Heart left ventricle (tissue), 16 donors: ENCODE measurements at regions not wholly inside any gene's neighbourhood (a gene's known extent, or its start where the extent isn't known, plus 50 kb on each side); places are given as distances from the start of the nearest gene placed in this dataset.
A peak's percentile ranks its signal among the peaks of the same experiment; 100 is the strongest.

Experiments
- ATAC-seq, 4 donors: fragments of 200-7000 bp; cut with Tn5 transposase; one replicate each; pipeline ENCODE4 v1.9.1; 2020 to 2022; ENCODE audit warnings: moderate library complexity in 4 of 4, mild to moderate bottlenecking in 3 of 4, moderate number of reproducible peaks in 1 of 4
- DNase-seq, 5 donors: peaks; one replicate each; pipeline ENCODE4 v3.0.0-alpha.2; 2020
- H3K27ac ChIP-seq, 12 donors: fragments of 200-600 bp; sonication (generic) in 4 of 12; one replicate each; pipeline versions ENCODE4 v1.5.0 to v1.8.0; 2016 to 2022; ENCODE audit warnings: mild to moderate bottlenecking in 2 of 12
- H3K27me3 ChIP-seq, 9 donors: fragments of 200-600 bp; sonication (generic) in 2 of 9; one replicate each; pipeline versions ENCODE4 v1.5.1 to v1.8.0; 2016 to 2022; ENCODE audit warnings: mild to moderate bottlenecking in 3 of 9
- H3K36me3 ChIP-seq, 9 donors: fragments of 200-600 bp; sonication (generic) in 2 of 9; one replicate each; pipeline versions ENCODE4 v1.5.0 to v1.8.0; 2018 to 2022; ENCODE audit warnings: mild to moderate bottlenecking in 2 of 9
- H3K4me1 ChIP-seq, 12 donors: fragments of 200-600 bp; sonication (generic) in 4 of 12; one replicate each; pipeline versions ENCODE4 v1.5.0 to v1.8.0; 2016 to 2022; ENCODE audit warnings: mild to moderate bottlenecking in 3 of 12
- H3K4me3 ChIP-seq, 12 donors: fragments of 200-600 bp; sonication (generic) in 4 of 12; one replicate each; pipeline versions ENCODE4 v1.5.0 to v1.8.0; 2017 to 2022; ENCODE audit warnings: mild to moderate bottlenecking in 9 of 12, moderate library complexity in 4 of 12
- H3K9me3 ChIP-seq, 12 donors: fragments of 200-600 bp; sonication (generic) in 4 of 12; one replicate each; pipeline versions ENCODE4 v1.5.0 to v1.8.0; 2016 to 2022; ENCODE audit warnings: mild to moderate bottlenecking in 1 of 12
- POLR2A ChIP-seq, 2 donors: fragments of 450-650 bp; IDR thresholded peaks; one replicate each; pipeline ENCODE4 v1.6.1; 2017; ENCODE audit warnings: antibody characterized with exemption in 2 of 2, mild to moderate bottlenecking in 2 of 2, moderate library complexity in 2 of 2
- WGBS, 4 donors: extraction: QIAGEN DNeasy Blood & Tissue Kit in 2 of 4; methylation state at CpG; one replicate each; pipeline versions ENCODE4 v1.1.5 to v1.1.7; 2013 to 2018; 5-methylcytosine and 5-hydroxymethylcytosine counted together
- intact Hi-C, 10 donors: fragments of 100-400 bp; cut with DNase I; formaldehyde crosslinking; loops; one replicate each; pipeline versions ENCODE4 v1.11.1 to v1.14.2; 2022
- TF ChIP-seq, protein P1 (sequence below), 12 donors: fragments of 200-600 bp; sonication (generic) in 4 of 12; IDR thresholded peaks; one replicate each; pipeline versions ENCODE4 v1.5.0 to v1.8.0; 2018 to 2022; ENCODE audit warnings: antibody characterized with exemption in 12 of 12, mild to moderate bottlenecking in 5 of 12
- donor health status: ischemic (EF 13 %, LVEDD 7.1; RV severe dilation, severe dysfunction).
- donor health status: healthy with polysubstance abuse.
- donor health status: DM: no; HTN: yes; CAD: no.
- donor health status: DM: no; HTN: no; CAD: no.
- donor health status: ischemic (EF 25% LVEDD 6.9; RV normal size, moderate dysfunction).
- donor health status: ischemic (EF 25% LVEDD 5.7; RV mildly dilated, moderate dysfunction).
- donor health status: healthy.
- donor health status: DM: yes; HTN: yes; CAD: no.
- donor health status: ischemic (EF 35%, LVEDD 5.7; RV mildly dilated, moderate dysfunction).
- donor health status: nonischemic (EF 11% LVEDD 7.7; RV severe dilation, severe dysfunction).
- donor health status: DM: yes; HTN: yes; CAD: no.
- donor health status: PGD.
- donor health status: ischemic (EF 29% LVEDD 5.4; RV normal size, mild dysfunction).
- donor health status: nonischemic (EF 23%, LVEDD 6.1; RV moderate dilation, normal function).

DNA sequence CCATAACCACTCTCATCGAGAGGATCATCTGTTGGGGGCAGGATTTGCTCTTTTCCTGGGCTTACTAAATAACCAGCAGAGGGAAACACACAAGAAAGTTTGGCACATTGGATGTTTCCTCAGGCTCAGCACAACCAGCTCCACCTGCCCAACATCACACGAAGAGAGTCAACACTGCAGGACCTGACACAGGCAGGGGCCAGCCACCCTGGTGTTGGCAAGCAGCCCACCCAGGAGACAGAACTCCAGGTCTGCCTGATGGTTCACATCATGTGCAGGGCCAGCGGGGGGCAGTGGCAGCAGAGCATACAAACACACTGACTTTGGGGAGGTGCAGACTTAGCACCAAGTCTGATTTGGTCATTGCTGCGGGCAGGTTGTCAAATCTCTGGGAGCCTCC lies 182.3 kb upstream of the GALNT2 start:
- intact Hi-C loops, result no loop called here
- ATAC-seq, result no peak
- TF ChIP-seq, protein P1, sequence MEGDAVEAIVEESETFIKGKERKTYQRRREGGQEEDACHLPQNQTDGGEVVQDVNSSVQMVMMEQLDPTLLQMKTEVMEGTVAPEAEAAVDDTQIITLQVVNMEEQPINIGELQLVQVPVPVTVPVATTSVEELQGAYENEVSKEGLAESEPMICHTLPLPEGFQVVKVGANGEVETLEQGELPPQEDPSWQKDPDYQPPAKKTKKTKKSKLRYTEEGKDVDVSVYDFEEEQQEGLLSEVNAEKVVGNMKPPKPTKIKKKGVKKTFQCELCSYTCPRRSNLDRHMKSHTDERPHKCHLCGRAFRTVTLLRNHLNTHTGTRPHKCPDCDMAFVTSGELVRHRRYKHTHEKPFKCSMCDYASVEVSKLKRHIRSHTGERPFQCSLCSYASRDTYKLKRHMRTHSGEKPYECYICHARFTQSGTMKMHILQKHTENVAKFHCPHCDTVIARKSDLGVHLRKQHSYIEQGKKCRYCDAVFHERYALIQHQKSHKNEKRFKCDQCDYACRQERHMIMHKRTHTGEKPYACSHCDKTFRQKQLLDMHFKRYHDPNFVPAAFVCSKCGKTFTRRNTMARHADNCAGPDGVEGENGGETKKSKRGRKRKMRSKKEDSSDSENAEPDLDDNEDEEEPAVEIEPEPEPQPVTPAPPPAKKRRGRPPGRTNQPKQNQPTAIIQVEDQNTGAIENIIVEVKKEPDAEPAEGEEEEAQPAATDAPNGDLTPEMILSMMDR (IDR thresholded peaks at IDR 0.05), result peak in 1 of 12 donors; percentile 11
- TF ChIP-seq POLR2A (IDR thresholded peaks at IDR 0.05), result no peak
- 67 to 75% (median 69%) methylated on average over 4 of the region's 4 CpGs for WGBS, 4 donors
- no peaks in the 10 kb centered on the region for H3K36me3 ChIP-seq
- H3K4me3 ChIP-seq, result no peak overlapping the region
- H3K4me1 ChIP-seq, result peaks cover 0 to 28% (median 8%) of the 10 kb centered on the region in 12 donors
- DNase-seq, result no peak
- H3K27ac ChIP-seq, result no peak overlapping the region
- peaks cover 0 to 10% (median 0%) of the 10 kb centered on the region in 12 donors for H3K9me3 ChIP-seq
- H3K27me3 ChIP-seq, result no peaks in the 10 kb centered on the region

GRCh38 chr1:229885568-229886495 lies 181.2 kb upstream of the GALNT2 start:
- 81 to 90% (median 85%) methylated on average over 12 of the region's 12 CpGs for WGBS, 4 donors
- Histone ChIP-seq H3K36me3 (no peaks in the 10 kb centered on the region), H3K27me3 (no peaks in the 10 kb centered on the region), H3K9me3 (peaks cover 0 to 10% (median 0%) of the 10 kb centered on the region in 12 donors), H3K4me1 (peaks cover 0 to 22% (median 7%) of the 10 kb centered on the region in 12 donors), H3K4me3 (no peak overlapping the region), H3K27ac (no peak overlapping the region)
- DNase-seq (no peak), ATAC-seq (no peak)
- TF ChIP-seq POLR2A (IDR thresholded peaks at IDR 0.05), result no peak
- TF ChIP-seq, protein P1 (IDR thresholded peaks at IDR 0.05), result no peak
- intact Hi-C loops, result no loop called here

GRCh38 chr1:229886636-229887035 lies 180.4 kb upstream of the GALNT2 start:
- peaks cover 0 to 22% (median 7%) of the 10 kb centered on the region in 12 donors for H3K4me1 ChIP-seq
- WGBS, 4 donors, result 82 to 92% (median 85%) methylated on average over 6 to 8 of the region's 8 CpGs
- intact Hi-C loops, result loop anchor here in 2 of 10 donors (1.0 kb wide), 1 partner anchor 22 kb away; no protein-coding TSS in a partner anchor
- H3K27ac ChIP-seq, result peak overlapping the region in 8 of 12 donors; percentile 16 to 89 (median 73)
- peaks cover 0 to 10% (median 0%) of the 10 kb centered on the region in 12 donors for H3K9me3 ChIP-seq
- DNase-seq, result no peak
- TF ChIP-seq POLR2A (IDR thresholded peaks at IDR 0.05), result no peak
- TF ChIP-seq, protein P1 (IDR thresholded peaks at IDR 0.05), result no peak
- no peak overlapping the region for H3K4me3 ChIP-seq
- H3K36me3 ChIP-seq, result no peaks in the 10 kb centered on the region
- no peaks in the 10 kb centered on the region for H3K27me3 ChIP-seq
- no peak for ATAC-seq
